ENCODE measurements at regions not wholly inside any gene's neighbourhood (a gene's known extent, or its start where the extent isn't known, plus 50 kb on each side); places are given as distances from the start of the nearest gene placed in this dataset.

DNA sequence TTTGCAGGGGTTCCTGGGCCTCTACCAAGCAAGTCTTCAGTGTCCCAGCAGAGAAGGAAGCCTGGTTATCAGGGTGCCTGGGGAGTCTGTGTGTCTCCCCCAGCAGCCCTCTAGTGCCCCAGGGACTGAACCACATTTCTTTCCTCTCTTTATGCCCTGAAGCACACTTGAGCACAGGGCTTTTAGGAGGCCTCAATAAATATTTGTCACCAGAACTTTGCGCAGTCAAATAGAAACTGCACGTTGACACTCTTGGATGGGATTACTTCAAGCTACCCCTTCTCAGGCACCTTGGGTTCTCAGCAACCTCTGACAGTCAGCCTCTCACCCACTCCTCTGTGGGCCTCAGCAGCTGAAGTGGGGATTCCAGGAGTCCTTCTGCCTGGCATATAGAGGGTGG is 226.6 kb upstream of the HES1 start:
- TF ChIP-seq TAF1 (IDR thresholded peaks at IDR 0.05; ENCODE audit: low read depth, low read length): no peak
- no peak for TF ChIP-seq SIN3A (conservative IDR thresholded peaks at IDR 0.05 in 1 of 2, IDR thresholded peaks at IDR 0.05 in 1 of 2; ENCODE audit: low read depth in 1 of 2, low read length in 2 of 2)
- no peak for TF ChIP-seq CEBPB (IDR thresholded peaks at IDR 0.05; ENCODE audit: low read depth, low read length)
- TF ChIP-seq, protein P1, sequence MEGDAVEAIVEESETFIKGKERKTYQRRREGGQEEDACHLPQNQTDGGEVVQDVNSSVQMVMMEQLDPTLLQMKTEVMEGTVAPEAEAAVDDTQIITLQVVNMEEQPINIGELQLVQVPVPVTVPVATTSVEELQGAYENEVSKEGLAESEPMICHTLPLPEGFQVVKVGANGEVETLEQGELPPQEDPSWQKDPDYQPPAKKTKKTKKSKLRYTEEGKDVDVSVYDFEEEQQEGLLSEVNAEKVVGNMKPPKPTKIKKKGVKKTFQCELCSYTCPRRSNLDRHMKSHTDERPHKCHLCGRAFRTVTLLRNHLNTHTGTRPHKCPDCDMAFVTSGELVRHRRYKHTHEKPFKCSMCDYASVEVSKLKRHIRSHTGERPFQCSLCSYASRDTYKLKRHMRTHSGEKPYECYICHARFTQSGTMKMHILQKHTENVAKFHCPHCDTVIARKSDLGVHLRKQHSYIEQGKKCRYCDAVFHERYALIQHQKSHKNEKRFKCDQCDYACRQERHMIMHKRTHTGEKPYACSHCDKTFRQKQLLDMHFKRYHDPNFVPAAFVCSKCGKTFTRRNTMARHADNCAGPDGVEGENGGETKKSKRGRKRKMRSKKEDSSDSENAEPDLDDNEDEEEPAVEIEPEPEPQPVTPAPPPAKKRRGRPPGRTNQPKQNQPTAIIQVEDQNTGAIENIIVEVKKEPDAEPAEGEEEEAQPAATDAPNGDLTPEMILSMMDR (IDR thresholded peaks at IDR 0.05; ENCODE audit: control extremely low read depth in 1 of 3, insufficient read depth in 1 of 3, low read depth in 1 of 3, low read length in 3 of 3): no peak
- no peak for TF ChIP-seq MAFK (IDR thresholded peaks at IDR 0.05; ENCODE audit: low read depth, low read length)
- no peak for TF ChIP-seq POLR2A (IDR thresholded peaks at IDR 0.05; ENCODE audit: control extremely low read depth in 1 of 2, low read depth in 2 of 2, low read length in 2 of 2)
- TF ChIP-seq RAD21 (IDR thresholded peaks at IDR 0.05 in 1 of 2, conservative IDR thresholded peaks at IDR 0.05 in 1 of 2; ENCODE audit: low read depth in 2 of 2, low read length in 2 of 2): no peak
- no peak for TF ChIP-seq KDM5A (IDR thresholded peaks at IDR 0.05; ENCODE audit: low read length)
- no peak for TF ChIP-seq RFX5 (IDR thresholded peaks at IDR 0.05; ENCODE audit: borderline replicate concordance, low read depth, low read length)
- TF ChIP-seq, protein P2, sequence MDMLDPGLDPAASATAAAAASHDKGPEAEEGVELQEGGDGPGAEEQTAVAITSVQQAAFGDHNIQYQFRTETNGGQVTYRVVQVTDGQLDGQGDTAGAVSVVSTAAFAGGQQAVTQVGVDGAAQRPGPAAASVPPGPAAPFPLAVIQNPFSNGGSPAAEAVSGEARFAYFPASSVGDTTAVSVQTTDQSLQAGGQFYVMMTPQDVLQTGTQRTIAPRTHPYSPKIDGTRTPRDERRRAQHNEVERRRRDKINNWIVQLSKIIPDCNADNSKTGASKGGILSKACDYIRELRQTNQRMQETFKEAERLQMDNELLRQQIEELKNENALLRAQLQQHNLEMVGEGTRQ (IDR thresholded peaks at IDR 0.05; ENCODE audit: low read length): no peak
- no peak for TF ChIP-seq CBX5 (IDR thresholded peaks at IDR 0.05; ENCODE audit: low read depth, low read length)
- no peak for TF ChIP-seq EGR1 (IDR thresholded peaks at IDR 0.05; ENCODE audit: borderline replicate concordance, low read depth, low read length)
- no peak for TF ChIP-seq EZH2 (IDR thresholded peaks at IDR 0.05; ENCODE audit: low read depth, low read length, severe bottlenecking)

All from H1 (cell line).